Anterior cingulate cortex (tissue), 58 donors: ENCODE measurements at regions not wholly inside any gene's neighbourhood (a gene's known extent, or its start where the extent isn't known, plus 50 kb on each side); places are given as distances from the start of the nearest gene placed in this dataset.

ENCODE experiments used
- DNase-seq, 58 donors: peaks; one replicate each; lab custom pipeline; 2025; lab: John Stamatoyannopoulos, UW

GRCh38 chr2:225158360-225158759, 116.1 kb upstream of the DOCK10 start:
- DNase-seq: no peak

- DNase-seq: no peak
Observed at GRCh38 chr2:225156853-225157451, 114.7 kb upstream of the DOCK10 start.

- no peak for DNase-seq
Observed at GRCh38 chr2:225140723-225141122, 98.5 kb upstream of the DOCK10 start.

GRCh38 chr2:225137971-225138370, 95.7 kb upstream of the DOCK10 start:
- DNase-seq: no peak

GRCh38 chr2:225136552-225136951, 94.3 kb upstream of the DOCK10 start:
- DNase-seq: no peak

- DNase-seq: no peak
Observed at GRCh38 chr2:225131898-225132297, 89.6 kb upstream of the DOCK10 start.

GRCh38 chr2:225130093-225130492, 87.8 kb upstream of the DOCK10 start:
- DNase-seq: no peak

- DNase-seq: no peak
Observed at GRCh38 chr2:225124311-225125017, 82.2 kb upstream of the DOCK10 start.

GRCh38 chr2:225122583-225123486, 80.6 kb upstream of the DOCK10 start:
- DNase-seq: peak in 6 of 58 donors; percentile 1 to 25 (median 19)

GRCh38 chr2:225122007-225122406, 79.7 kb upstream of the DOCK10 start:
- DNase-seq: no peak

GRCh38 chr2:225120186-225120585, 77.9 kb upstream of the DOCK10 start:
- peak in 2 of 58 donors; percentile 21 to 37 for DNase-seq

GRCh38 chr2:225117051-225117716, 74.9 kb upstream of the DOCK10 start:
- no peak for DNase-seq

- no peak for DNase-seq
Observed at GRCh38 chr2:225114786-225115323, 72.6 kb upstream of the DOCK10 start.

- DNase-seq: peak in 1 of 58 donors; percentile 13
Observed at GRCh38 chr2:225113371-225114015, 71.2 kb upstream of the DOCK10 start.

GRCh38 chr2:225112362-225113126, 70.3 kb upstream of the DOCK10 start:
- DNase-seq: peak in 12 of 58 donors; percentile 2 to 44 (median 22)

GRCh38 chr2:225108805-225109204, 66.5 kb upstream of the DOCK10 start:
- DNase-seq: no peak

- no peak for DNase-seq
Observed at GRCh38 chr2:225104971-225105370, 62.7 kb upstream of the DOCK10 start.

- no peak for DNase-seq
Observed at GRCh38 chr2:225104321-225104720, 62.1 kb upstream of the DOCK10 start.

- no peak for DNase-seq
Observed at GRCh38 chr2:225103737-225104141, 61.5 kb upstream of the DOCK10 start.
